ENCODE measurements at regions not wholly inside any gene's neighbourhood (a gene's known extent, or its start where the extent isn't known, plus 50 kb on each side); places are given as distances from the start of the nearest gene placed in this dataset.
A peak's percentile ranks its signal among the peaks of the same experiment; 100 is the strongest.

GRCh38 chr15:47486040-47486439 is 231.3 kb upstream of the SEMA6D start:
- no peak for DNase-seq
- Histone ChIP-seq H3K4me3 (ENCODE audit: low read length in 2 of 2) (no peak overlapping the region), H3K27me3 (ENCODE audit: control insufficient read depth in 1 of 2, insufficient read depth in 2 of 2, low read length in 1 of 2) (no peaks in the 10 kb centered on the region), H3K9me3 (ENCODE audit: control insufficient read depth, low read length) (no peaks in the 10 kb centered on the region), H3K27ac (ENCODE audit: low read depth in 1 of 2, low read length in 2 of 2) (no peak overlapping the region), H3K4me1 (ENCODE audit: control insufficient read depth in 1 of 2, insufficient read depth in 2 of 2, low read length in 2 of 2) (peaks cover 1 to 4% of the 10 kb centered on the region in 2 donors), H3K36me3 (ENCODE audit: control insufficient read depth in 1 of 2, insufficient read depth in 2 of 2, low read length in 1 of 2) (no peaks in the 10 kb centered on the region)
- WGBS, 2 donors = 82 to 92% methylated on average over 3 of the region's 3 CpGs
- no peak for ATAC-seq (ENCODE audit: low FRiP score)
- intact Hi-C loops (cut with DNase I) = no loop called here

DNA sequence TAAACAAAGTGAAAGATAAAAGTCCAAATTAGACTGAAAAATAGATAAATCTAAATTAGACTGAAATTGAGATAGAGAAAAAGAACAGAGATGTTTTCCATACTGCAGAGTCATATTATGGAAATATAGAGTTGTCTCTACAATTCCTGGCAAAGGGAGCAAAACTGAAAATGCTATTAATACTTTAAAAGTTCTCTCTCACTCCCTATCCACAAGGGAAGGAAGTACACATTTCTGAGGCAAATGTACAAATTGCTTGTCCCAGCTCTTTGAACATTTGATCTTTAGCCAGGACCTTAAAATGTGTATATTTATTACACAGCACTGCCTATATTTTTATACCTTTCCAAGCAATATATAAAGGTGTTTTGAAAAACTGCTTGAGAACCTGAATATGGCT is 225.1 kb upstream of the SEMA6D start:
- no peak overlapping the region for H3K27ac ChIP-seq (ENCODE audit: low read depth in 1 of 2, low read length in 2 of 2)
- DNase-seq (no peak), ATAC-seq (ENCODE audit: low FRiP score) (no peak)
- no peak overlapping the region for H3K4me3 ChIP-seq (ENCODE audit: low read length in 2 of 2)
- intact Hi-C loops (cut with DNase I) = no loop called here
- no peaks in the 10 kb centered on the region for H3K4me1 ChIP-seq (ENCODE audit: control insufficient read depth in 1 of 2, insufficient read depth in 2 of 2, low read length in 2 of 2)
- H3K27me3 ChIP-seq (ENCODE audit: control insufficient read depth in 1 of 2, insufficient read depth in 2 of 2, low read length in 1 of 2) = no peaks in the 10 kb centered on the region
- no peaks in the 10 kb centered on the region for H3K36me3 ChIP-seq (ENCODE audit: control insufficient read depth in 1 of 2, insufficient read depth in 2 of 2, low read length in 1 of 2)
- H3K9me3 ChIP-seq (ENCODE audit: control insufficient read depth, low read length) = no peaks in the 10 kb centered on the region

- no peak overlapping the region for H3K27ac ChIP-seq (ENCODE audit: low read depth in 1 of 2, low read length in 2 of 2)
- no peaks in the 10 kb centered on the region for H3K36me3 ChIP-seq (ENCODE audit: control insufficient read depth in 1 of 2, insufficient read depth in 2 of 2, low read length in 1 of 2)
- no peak for DNase-seq
- no peak overlapping the region for H3K4me3 ChIP-seq (ENCODE audit: low read length in 2 of 2)
- H3K27me3 ChIP-seq (ENCODE audit: control insufficient read depth in 1 of 2, insufficient read depth in 2 of 2, low read length in 1 of 2) = no peaks in the 10 kb centered on the region
- intact Hi-C loops (cut with DNase I) = no loop called here
- WGBS, 2 donors = 94 to 95% methylated on average over 4 of the region's 4 CpGs
- H3K4me1 ChIP-seq (ENCODE audit: control insufficient read depth in 1 of 2, insufficient read depth in 2 of 2, low read length in 2 of 2) = no peaks in the 10 kb centered on the region
- ATAC-seq (ENCODE audit: low FRiP score) = no peak
- H3K9me3 ChIP-seq (ENCODE audit: control insufficient read depth, low read length) = no peaks in the 10 kb centered on the region
These were observed 223.7 kb upstream of the SEMA6D start for GRCh38 chr15:47493357-47494247.

GRCh38 chr15:47496343-47497185 is 220.7 kb upstream of the SEMA6D start:
- ATAC-seq (ENCODE audit: low FRiP score) = no peak
- intact Hi-C loops (cut with DNase I) = no loop called here

DNA sequence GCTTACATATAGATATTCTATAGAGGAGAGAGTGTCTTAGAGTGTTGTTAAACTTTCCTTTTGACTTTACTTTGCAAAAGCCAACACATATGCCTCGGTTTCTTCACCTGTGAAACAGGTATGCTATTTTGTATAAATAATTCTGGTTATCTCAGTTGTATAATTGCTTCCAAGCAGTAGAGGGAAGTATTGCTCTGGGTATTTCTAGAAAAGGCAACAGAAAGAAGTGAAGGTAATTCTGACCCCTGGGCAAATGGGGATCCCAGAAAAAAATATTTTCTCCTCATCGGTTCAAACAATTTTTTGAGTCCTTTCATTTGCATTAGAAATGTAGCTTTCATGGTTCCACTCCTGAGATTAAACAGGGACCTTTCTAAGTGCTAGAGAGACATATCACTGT is 216.5 kb upstream of the SEMA6D start:
- no peaks in the 10 kb centered on the region for H3K9me3 ChIP-seq (ENCODE audit: control insufficient read depth, low read length)
- intact Hi-C loops (cut with DNase I) = no loop called here
- no peaks in the 10 kb centered on the region for H3K27me3 ChIP-seq (ENCODE audit: control insufficient read depth in 1 of 2, insufficient read depth in 2 of 2, low read length in 1 of 2)
- no peak for ATAC-seq (ENCODE audit: low FRiP score)
- H3K27ac ChIP-seq (ENCODE audit: low read depth in 1 of 2, low read length in 2 of 2) = no peak overlapping the region
- no peak overlapping the region for H3K4me3 ChIP-seq (ENCODE audit: low read length in 2 of 2)
- DNase-seq = no peak
- H3K4me1 ChIP-seq (ENCODE audit: control insufficient read depth in 1 of 2, insufficient read depth in 2 of 2, low read length in 2 of 2) = peaks cover 3% of the 10 kb centered on the region in 2 donors
- no peaks in the 10 kb centered on the region for H3K36me3 ChIP-seq (ENCODE audit: control insufficient read depth in 1 of 2, insufficient read depth in 2 of 2, low read length in 1 of 2)
- 76 to 78% methylated on average over 2 of the region's 2 CpGs for WGBS, 2 donors

More at GRCh38 chr15:47496343-47497185, 220.7 kb upstream of the SEMA6D start:
- 85 to 87% methylated on average over 5 of the region's 5 CpGs for WGBS, 2 donors
- Histone ChIP-seq H3K9me3 (ENCODE audit: control insufficient read depth, low read length) (no peaks in the 10 kb centered on the region), H3K27ac (ENCODE audit: low read depth in 1 of 2, low read length in 2 of 2) (no peak overlapping the region), H3K27me3 (ENCODE audit: control insufficient read depth in 1 of 2, insufficient read depth in 2 of 2, low read length in 1 of 2) (no peaks in the 10 kb centered on the region), H3K4me1 (ENCODE audit: control insufficient read depth in 1 of 2, insufficient read depth in 2 of 2, low read length in 2 of 2) (no peaks in the 10 kb centered on the region), H3K36me3 (ENCODE audit: control insufficient read depth in 1 of 2, insufficient read depth in 2 of 2, low read length in 1 of 2) (no peaks in the 10 kb centered on the region), H3K4me3 (ENCODE audit: low read length in 2 of 2) (no peak overlapping the region)
- no peak for DNase-seq

GRCh38 chr15:47502041-47502440 is 215.3 kb upstream of the SEMA6D start:
- intact Hi-C loops (cut with DNase I) = no loop called here
- H3K27me3 ChIP-seq (ENCODE audit: control insufficient read depth in 1 of 2, insufficient read depth in 2 of 2, low read length in 1 of 2) = no peaks in the 10 kb centered on the region
- no peak overlapping the region for H3K27ac ChIP-seq (ENCODE audit: low read depth in 1 of 2, low read length in 2 of 2)
- no peaks in the 10 kb centered on the region for H3K36me3 ChIP-seq (ENCODE audit: control insufficient read depth in 1 of 2, insufficient read depth in 2 of 2, low read length in 1 of 2)
- ATAC-seq (ENCODE audit: low FRiP score) (no peak), DNase-seq (no peak)
- no peak overlapping the region for H3K4me3 ChIP-seq (ENCODE audit: low read length in 2 of 2)
- peaks cover 3 to 7% of the 10 kb centered on the region in 2 donors for H3K4me1 ChIP-seq (ENCODE audit: control insufficient read depth in 1 of 2, insufficient read depth in 2 of 2, low read length in 2 of 2)
- WGBS, 2 donors = 84 to 85% methylated on average over 6 of the region's 6 CpGs
- H3K9me3 ChIP-seq (ENCODE audit: control insufficient read depth, low read length) = no peaks in the 10 kb centered on the region

DNA sequence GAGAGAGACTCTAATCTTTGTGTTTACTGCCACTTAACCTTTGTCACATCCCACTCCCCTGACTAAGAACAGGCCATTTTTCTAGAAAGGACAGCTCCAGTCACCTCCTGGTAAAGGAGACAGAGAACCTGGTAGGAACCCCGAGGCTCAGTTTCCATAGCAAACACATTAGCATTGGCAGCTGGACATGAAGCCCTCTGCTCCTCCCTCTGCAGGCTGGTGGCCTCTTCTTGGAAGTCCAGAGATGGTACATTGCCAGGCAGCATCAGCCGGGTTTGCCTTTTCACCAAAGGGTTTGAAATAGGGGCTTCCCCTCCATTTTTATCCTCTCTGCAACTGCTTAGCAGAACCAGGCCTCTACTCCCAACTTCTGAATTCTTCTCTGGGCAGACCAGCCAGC is 213.4 kb upstream of the SEMA6D start:
- intact Hi-C loops (cut with DNase I) = no loop called here
- ATAC-seq (ENCODE audit: low FRiP score) = no peak
- H3K4me3 ChIP-seq (ENCODE audit: low read length in 2 of 2) = no peak overlapping the region
- no peaks in the 10 kb centered on the region for H3K36me3 ChIP-seq (ENCODE audit: control insufficient read depth in 1 of 2, insufficient read depth in 2 of 2, low read length in 1 of 2)
- no peak for DNase-seq
- 46 to 79% methylated on average over 2 of the region's 2 CpGs for WGBS, 2 donors
- H3K27ac ChIP-seq (ENCODE audit: low read depth in 1 of 2, low read length in 2 of 2) = no peak overlapping the region
- peaks cover 3 to 7% of the 10 kb centered on the region in 2 donors for H3K4me1 ChIP-seq (ENCODE audit: control insufficient read depth in 1 of 2, insufficient read depth in 2 of 2, low read length in 2 of 2)
- H3K9me3 ChIP-seq (ENCODE audit: control insufficient read depth, low read length) = no peaks in the 10 kb centered on the region
- no peaks in the 10 kb centered on the region for H3K27me3 ChIP-seq (ENCODE audit: control insufficient read depth in 1 of 2, insufficient read depth in 2 of 2, low read length in 1 of 2)

DNA sequence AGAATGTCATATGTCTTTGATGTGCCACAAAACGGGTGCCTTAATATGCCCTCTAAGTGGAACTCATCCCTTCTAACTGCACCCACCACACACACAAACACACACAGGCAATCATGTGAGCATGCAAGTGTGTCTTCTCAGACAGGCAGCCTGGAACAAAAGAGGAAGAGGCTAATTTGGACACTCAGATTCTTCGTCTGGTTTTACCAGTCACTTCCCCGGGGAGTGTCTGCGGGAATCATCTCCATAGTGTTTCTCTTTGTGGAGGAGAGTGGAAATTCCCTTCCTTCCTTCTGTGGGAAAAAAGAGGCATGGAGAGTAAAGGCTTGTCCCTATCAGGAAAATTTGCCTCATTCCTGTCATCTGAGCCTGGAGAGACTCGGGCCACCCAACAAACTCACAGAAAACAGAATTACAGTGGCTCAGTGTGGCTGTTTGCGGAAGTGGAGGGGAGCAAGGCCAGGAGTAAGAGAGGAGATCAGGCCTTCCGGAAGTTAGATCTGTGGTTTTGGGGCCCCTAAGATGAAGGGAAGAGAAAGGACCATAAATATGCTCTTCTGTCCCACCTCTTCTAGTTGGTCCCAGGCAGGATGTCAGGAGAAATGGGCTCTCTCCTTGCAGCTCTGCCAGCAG is 212.6 kb upstream of the SEMA6D start:
- peaks cover 4 to 7% of the 10 kb centered on the region in 2 donors for H3K4me1 ChIP-seq (ENCODE audit: control insufficient read depth in 1 of 2, insufficient read depth in 2 of 2, low read length in 2 of 2)
- DNase-seq (peak in 1 of 2 donors; percentile 50), ATAC-seq (ENCODE audit: low FRiP score) (no peak)
- no peaks in the 10 kb centered on the region for H3K9me3 ChIP-seq (ENCODE audit: control insufficient read depth, low read length)
- WGBS, 2 donors = 85 to 91% methylated on average over 7 of the region's 7 CpGs
- intact Hi-C loops (cut with DNase I) = no loop called here
- H3K36me3 ChIP-seq (ENCODE audit: control insufficient read depth in 1 of 2, insufficient read depth in 2 of 2, low read length in 1 of 2) = no peaks in the 10 kb centered on the region
- H3K4me3 ChIP-seq (ENCODE audit: low read length in 2 of 2) = no peak overlapping the region
- H3K27ac ChIP-seq (ENCODE audit: low read depth in 1 of 2, low read length in 2 of 2) = no peak overlapping the region
- no peaks in the 10 kb centered on the region for H3K27me3 ChIP-seq (ENCODE audit: control insufficient read depth in 1 of 2, insufficient read depth in 2 of 2, low read length in 1 of 2)

All from aorta (tissue), 5 donors.